ENCODE measurements at regions not wholly inside any gene's neighbourhood (a gene's known extent, or its start where the extent isn't known, plus 50 kb on each side); places are given as distances from the start of the nearest gene placed in this dataset.

GRCh38 chr13:71339736-71340135, 527.3 kb downstream of the DACH1 start:
- TF ChIP-seq GATA2 (IDR thresholded peaks at IDR 0.05; ENCODE audit: low read depth, low read length) (no peak), GATA3 (IDR thresholded peaks at IDR 0.05; ENCODE audit: low read depth, low read length) (no peak)
